D721Med (cell line): ENCODE measurements at regions not wholly inside any gene's neighbourhood (a gene's known extent, or its start where the extent isn't known, plus 50 kb on each side); places are given as distances from the start of the nearest gene placed in this dataset.

Experiments used
- DNase-seq: peaks from one replicate; pipeline ENCODE4 v3.0.0; 2011; ENCODE audit warnings: low spot score; ENCODE audit not compliant: insufficient read length
- FAIRE-seq: peaks from 2 replicates; lab custom pipeline; 2011; peaks lifted over from hg19 to GRCh38; lab: Jason Lieb, UNC
- CTCF ChIP-seq: IDR thresholded peaks from 2 replicates; pipeline ENCODE4 v1.5.1; 2012; ENCODE audit warnings: mild to moderate bottlenecking, control low read depth; ENCODE audit not compliant: insufficient read depth; ENCODE audit errors: missing control alignments

GRCh38 chrX:69255441-69256290, 90.4 kb upstream of the PJA1 start:
- DNase-seq (no peak), FAIRE-seq (no peak)
- TF ChIP-seq CTCF = no peak

DNA sequence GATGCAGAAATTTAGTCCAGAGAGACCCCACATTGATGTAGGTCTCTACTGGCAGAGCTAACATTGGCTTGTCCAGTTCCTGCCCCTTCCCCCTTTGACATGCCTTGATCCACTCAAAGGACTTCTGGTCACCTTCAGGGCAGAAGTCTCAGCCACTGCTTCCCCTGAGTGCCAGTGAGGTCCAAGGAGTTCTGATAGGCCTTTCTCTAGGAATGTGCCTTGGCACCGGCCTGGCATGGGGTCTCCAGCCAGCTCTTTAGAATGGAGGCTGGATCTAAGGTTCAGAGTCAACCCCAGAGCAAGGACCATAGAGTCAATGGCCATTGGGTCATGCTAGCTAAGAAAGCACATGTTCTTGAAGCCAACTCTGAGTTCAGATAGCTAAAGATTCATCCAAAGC, 88.6 kb upstream of the PJA1 start:
- no peak for FAIRE-seq
- TF ChIP-seq CTCF = no peak

DNA sequence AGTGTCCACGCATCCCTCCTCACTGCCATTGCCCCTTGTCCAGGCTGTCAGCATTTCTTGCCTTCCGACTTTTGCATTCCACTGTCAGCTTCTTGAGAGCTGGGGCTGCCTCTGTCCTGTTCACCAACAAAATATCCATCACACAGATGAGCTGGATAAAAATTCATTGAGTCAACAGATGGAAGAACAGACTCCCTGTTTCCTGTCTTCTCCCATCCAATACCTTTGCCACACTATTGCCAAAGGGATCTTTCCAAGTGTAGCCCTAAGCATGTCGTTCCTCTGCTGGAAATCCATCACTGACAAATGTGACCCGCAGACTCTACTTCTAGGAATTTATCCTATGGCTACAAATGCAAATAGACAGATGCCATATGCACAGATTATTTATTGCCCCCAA, 78.0 kb upstream of the PJA1 start:
- DNase-seq (no peak), FAIRE-seq (no peak)
- TF ChIP-seq CTCF = no peak

More for the DNA sequence above, 88.6 kb upstream of the PJA1 start:
- no peak for DNase-seq

- TF ChIP-seq CTCF = no peak
- no peak for DNase-seq
- FAIRE-seq = no peak
Measured at GRCh38 chrX:69238887-69239231, 73.6 kb upstream of the PJA1 start.

GRCh38 chrX:69238114-69238886, 73.0 kb upstream of the PJA1 start:
- no peak for TF ChIP-seq CTCF
- DNase-seq = no peak
- no peak for FAIRE-seq

GRCh38 chrX:69237236-69237635, 72.0 kb upstream of the PJA1 start:
- no peak for TF ChIP-seq CTCF
- no peak for FAIRE-seq
- DNase-seq = no peak

DNA sequence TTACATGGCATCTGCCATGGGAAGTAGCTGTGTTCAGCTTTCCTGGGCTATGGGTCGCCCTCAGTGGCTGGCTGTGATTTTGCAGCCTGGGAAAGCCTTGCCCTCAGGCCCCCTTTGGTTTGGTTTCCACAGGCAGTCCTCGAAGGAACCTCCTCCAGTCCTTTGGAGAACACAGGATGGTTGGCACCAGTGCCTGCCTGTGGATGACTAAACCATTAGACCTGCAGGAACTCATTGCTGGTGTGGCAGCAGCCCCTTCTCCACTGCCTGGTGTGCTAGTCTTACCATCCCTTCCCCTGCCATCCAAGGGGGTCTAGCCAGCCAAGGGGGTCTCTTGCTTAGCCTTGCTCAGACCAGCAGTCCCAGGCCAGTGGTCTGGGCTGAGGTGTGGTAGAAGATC, 71.4 kb upstream of the PJA1 start:
- no peak for FAIRE-seq
- DNase-seq = no peak
- no peak for TF ChIP-seq CTCF
